ENCODE measurements at regions not wholly inside any gene's neighbourhood (a gene's known extent, or its start where the extent isn't known, plus 50 kb on each side); places are given as distances from the start of the nearest gene placed in this dataset.

GRCh38 chr1:212537610-212538009, 71.0 kb upstream of the ATF3 start:
- no peak overlapping the region for H3K27ac ChIP-seq
- TF ChIP-seq CTCF (conservative IDR thresholded peaks at IDR 0.05): no peak

DNA sequence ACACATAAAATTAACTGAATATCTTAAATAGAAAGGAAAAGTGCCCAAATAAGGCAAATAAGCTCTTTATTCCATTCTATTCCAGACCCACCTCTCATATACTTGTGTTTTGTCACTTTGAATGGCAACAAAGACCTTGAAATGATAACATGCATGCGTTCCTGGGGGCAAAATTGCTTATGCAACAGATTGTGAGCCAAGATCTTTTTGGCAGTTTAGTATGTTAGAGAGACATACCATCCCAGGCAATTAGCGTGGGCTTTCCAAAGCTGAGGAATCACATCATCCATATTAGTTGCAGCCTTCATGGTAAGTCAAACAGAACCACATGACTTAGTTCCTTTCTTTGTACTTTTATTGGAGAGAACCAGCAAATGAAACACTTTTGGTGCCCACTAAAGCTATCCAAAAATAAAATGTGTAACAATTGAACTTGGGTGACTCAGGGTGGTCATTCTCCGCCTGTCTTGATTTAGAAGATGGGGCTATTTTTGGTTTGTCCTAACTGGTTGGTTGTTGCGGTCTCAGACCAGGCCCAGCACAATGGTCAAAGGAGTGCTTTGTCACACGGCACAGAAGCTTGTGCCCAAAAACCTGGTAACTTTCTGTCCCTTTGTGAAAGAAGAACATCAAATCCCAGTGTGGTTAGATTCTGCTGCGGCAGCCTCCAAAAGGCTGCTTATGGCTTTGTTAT, 68.7 kb upstream of the ATF3 start:
- no peak overlapping the region for H3K27ac ChIP-seq
- TF ChIP-seq CTCF (conservative IDR thresholded peaks at IDR 0.05): no peak

- no peak overlapping the region for H3K27ac ChIP-seq
- TF ChIP-seq CTCF (conservative IDR thresholded peaks at IDR 0.05): no peak
These were observed 65.8 kb upstream of the ATF3 start for GRCh38 chr1:212542761-212543187.

GRCh38 chr1:212544110-212544509, 64.5 kb upstream of the ATF3 start:
- H3K27ac ChIP-seq: no peak overlapping the region
- TF ChIP-seq CTCF (conservative IDR thresholded peaks at IDR 0.05): no peak

DNA sequence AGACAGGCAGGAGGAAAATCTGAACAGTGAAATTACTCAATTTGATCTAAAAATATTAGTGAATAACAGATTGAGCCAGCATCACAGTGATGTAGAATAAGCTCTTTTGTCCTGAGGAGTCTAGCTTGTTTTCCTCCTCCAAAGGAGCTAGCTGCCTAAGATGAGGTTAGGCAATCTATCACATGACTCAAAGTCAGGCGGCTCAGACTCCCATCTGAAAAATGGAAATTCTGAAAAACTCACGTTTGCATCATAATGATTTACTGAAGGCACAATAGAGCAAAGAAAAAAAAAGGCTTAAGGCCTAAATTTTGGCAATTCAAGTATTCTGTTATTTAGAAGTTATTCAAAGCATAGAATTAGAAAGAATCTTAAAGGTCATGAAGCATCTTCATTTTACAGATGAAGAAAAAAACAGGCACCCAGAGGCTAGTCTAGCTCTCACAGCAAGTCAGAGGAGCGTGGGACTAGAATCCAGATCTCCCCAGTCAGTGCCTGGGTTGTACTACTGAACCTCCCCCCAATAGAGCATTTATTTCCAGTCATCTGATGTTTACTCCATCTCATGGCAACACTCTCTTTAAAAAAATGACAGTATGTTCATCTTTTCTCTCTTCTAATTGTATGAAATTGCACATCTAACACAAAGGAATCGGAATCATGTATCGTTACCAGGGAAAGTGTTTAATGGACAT, 62.5 kb upstream of the ATF3 start:
- TF ChIP-seq CTCF (conservative IDR thresholded peaks at IDR 0.05): no peak
- no peak overlapping the region for H3K27ac ChIP-seq

GRCh38 chr1:212549503-212550017, 59.0 kb upstream of the ATF3 start:
- TF ChIP-seq CTCF (conservative IDR thresholded peaks at IDR 0.05): no peak
- H3K27ac ChIP-seq: no peak overlapping the region

DNA sequence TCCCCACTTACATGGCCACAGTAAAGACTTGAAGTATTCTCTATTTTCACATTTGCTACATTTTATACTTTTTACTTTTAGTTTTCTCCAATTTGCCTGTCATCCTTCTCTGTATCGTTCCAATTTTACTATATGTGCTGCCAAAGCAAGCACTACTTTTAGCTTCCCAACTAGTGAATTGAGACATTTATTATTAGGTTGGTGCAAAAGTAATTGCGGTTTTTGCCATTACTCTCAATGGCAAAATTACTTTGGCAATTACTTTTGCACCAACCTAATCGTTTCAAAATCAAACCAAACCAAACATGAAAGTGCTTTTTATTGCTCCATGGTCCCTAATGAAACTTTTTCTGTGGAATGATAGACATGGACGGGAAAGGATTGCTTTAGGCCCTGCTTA, 56.6 kb upstream of the ATF3 start:
- TF ChIP-seq CTCF (conservative IDR thresholded peaks at IDR 0.05): no peak
- H3K27ac ChIP-seq: no peak overlapping the region

Data from VCaP (cell line).